GM18517 (cell line): ENCODE measurements at regions not wholly inside any gene's neighbourhood (a gene's known extent, or its start where the extent isn't known, plus 50 kb on each side); places are given as distances from the start of the nearest gene placed in this dataset.

Source experiments
- ATAC-seq: cut with Tn5 transposase; IDR thresholded peaks from one replicate; pipeline ENCODE4 v1.9.1; 2021; ENCODE audit warnings: mild to moderate bottlenecking, moderate library complexity; ENCODE audit not compliant: unreplicated experiment

DNA sequence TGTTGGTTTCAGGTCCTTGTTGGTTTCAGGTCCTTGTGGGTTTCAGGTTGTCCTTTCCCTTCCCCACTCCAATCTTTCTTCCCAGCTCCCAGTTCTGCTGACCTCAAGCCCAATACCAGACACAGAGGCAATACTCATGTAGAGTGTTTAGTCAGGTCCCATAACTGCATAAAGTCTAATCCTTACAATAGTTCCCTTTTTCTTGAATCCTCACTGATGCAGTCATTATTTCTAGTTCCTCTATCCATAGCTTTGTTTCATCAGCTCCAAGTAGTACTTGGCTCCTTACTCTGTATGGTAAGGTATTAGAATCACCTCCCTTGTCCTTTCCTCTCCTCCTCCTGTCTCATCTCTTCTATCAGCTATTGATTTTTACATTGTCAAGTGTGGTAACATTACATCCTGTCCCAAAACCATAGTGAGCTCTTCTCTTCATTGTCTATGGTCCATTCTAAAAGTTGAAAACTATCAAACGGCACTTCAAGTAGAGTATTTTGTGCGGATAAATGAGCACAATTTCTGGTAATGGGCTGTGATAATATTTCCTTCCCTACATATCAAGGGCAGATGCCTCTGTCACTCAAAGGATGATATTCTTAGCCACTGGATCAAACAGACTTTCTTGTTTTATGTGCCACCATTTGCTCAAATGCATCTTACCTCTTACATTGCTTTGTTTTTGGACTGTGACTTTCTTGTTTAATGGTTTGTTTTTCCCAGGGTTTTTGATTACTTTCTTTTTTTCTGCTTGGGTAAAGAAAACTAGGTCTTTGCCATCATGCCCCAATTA lies 57.2 kb upstream of the JDP2 start:
- ATAC-seq, result no peak

DNA sequence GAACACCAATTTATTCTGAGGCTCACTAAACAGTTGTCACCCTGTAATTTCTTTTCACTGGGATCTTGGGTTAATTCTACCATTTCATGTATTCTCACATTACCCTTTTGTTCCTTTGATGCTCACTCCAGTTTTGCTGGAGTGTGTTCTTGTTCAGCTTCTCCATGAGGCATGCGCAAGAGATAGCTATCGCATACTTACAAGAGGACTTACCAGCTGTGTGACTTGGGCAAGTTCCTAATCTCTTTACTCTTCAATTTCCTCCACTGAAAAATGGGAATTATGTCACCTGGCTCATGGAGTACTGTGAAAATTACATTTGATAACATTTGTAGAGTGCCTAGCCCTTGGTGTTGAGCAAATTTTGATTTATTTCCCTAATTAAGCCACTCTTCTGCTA lies 56.5 kb upstream of the JDP2 start:
- ATAC-seq, result no peak

DNA sequence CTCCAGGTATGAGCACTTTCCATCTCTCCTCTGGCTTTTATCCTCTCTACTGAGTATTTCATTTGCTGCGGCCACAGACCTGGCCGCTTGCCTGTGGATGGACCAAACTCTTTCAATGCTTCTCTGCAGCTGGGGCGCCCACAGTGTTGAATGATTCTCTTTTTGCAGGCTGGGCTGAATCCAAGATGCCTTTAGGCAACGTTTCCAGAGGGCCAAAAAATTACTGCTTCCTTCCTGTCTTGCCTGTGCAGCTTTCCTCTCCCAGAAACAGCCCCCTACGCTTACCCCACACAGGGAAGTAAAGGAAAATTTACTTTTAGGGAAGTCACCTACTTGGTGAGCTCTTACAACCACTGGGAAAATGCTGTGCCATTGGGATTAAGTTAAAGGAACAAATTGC lies 55.6 kb upstream of the JDP2 start:
- ATAC-seq, result no peak

DNA sequence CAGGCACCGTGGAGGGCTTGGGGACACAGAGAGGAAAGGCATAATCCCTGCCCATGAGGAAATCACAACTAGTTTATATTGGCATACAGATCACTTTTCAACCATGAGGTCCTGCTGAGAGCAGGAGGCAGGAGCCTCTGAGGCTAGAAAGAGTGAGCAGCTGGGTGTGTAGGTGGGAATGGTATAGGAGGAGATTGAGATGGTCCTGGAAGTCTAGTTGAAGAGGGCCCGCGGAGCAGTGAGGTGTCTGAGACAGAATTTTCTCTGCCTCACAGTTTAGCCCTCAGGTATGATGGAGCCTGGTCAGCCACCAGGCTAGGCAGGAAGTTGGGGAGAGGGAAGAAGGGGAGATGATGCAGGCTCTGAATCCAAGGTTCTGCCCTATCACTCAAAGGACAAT lies 54.7 kb upstream of the JDP2 start:
- ATAC-seq, result no peak

DNA sequence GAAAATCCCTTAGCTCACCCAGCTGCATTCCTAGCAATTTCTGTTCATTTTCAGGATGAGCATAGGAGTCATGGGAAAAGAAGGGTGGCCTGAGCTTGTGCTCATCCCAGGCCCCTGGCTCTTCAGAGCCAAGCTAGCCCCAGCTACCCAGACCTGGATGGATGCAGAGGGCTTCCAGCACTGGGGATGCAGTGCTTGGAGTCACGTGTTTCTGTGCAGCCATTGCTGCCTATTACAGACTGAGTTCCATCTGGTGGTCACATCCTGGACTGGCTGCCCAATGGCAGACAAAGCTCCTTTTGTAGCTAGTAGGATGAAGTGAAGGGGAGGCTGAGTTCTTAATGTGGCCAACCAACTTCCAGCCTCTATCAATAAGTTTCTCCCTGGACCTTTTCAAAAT lies 54.2 kb upstream of the JDP2 start:
- ATAC-seq, result no peak

DNA sequence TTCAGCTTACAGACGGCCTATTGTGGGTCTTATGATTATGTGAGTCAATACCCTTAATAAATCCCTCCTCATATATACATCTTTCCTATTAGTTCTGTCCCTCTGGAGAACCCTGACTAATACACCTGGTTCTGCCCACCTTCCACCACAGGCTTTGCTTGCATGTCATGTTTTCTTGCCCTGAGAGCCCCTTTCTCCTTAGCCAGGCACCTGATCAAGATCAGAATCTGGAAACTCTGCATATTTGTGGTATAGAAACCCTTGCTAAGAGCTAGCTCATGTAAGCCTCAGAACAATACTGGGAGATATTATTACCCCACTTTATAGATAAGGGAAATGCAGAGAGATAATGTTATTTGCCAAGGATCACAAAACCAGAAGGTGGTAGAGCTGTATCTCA lies 52.9 kb upstream of the JDP2 start:
- ATAC-seq, result no peak

DNA sequence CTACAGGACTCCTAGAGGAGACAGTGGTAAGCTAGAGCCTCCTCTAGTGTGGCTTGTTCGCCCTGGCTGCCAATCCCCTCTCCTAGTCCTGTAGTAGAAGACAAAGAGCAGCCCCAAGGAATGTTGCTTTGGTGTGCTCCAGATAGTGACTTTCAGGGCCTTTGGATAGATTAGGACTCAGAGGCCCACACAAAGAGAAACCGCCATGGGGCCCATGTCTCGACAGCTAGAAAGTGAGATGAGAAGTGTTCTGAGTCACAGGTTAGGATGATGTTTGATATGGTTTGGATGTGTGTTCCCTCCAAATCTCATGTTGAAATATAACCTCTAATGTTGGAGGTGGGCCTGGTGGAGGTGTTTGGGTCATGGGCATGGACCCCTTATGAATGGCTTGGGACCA lies 51.8 kb upstream of the JDP2 start:
- no peak for ATAC-seq
